PC-3 (cell line): ENCODE measurements at regions not wholly inside any gene's neighbourhood (a gene's known extent, or its start where the extent isn't known, plus 50 kb on each side); places are given as distances from the start of the nearest gene placed in this dataset.
A peak's percentile ranks its signal among the peaks of the same experiment; 100 is the strongest.

Source experiments
- ATAC-seq: fragments of 200-7000 bp; cut with Tn5 transposase; 2 replicates; pipeline ENCODE4 v1.9.1; 2020; ENCODE audit warnings: mild to moderate bottlenecking, moderate library complexity
- BruUV-seq: library from RNA; stranded (reverse); fragments of 400-500 nt; replicated peaks from 2 replicates; lab custom pipeline; 2021; lab: Mats Ljungman, UMichigan
- CTCF ChIA-PET: fragments of 300-600 bp; sonication (Branson Sonifier 250); formaldehyde crosslinking; loops from one replicate; lab custom pipeline; 2022; ENCODE audit warnings: antibody characterized with exemption; lab: Charles Lee
- POLR2A ChIA-PET: fragments of 300-600 bp; sonication (Branson Sonifier 250); formaldehyde crosslinking; loops from one replicate; lab custom pipeline; 2022; ENCODE audit warnings: antibody characterized with exemption; ENCODE audit not compliant: unreplicated experiment; lab: Charles Lee
- DNase-seq: peaks from one replicate; pipeline ENCODE4 v3.0.0-alpha.2; 2015
- H2AFZ ChIP-seq: fragments of 300-600 bp; sonication (generic); 2 replicates; pipeline ENCODE4 v1.6.0; 2016; ENCODE audit warnings: antibody characterized with exemption, low read length
- H3F3A ChIP-seq: fragments of 300-600 bp; sonication (generic); one replicate; pipeline ENCODE4 v1.6.0; 2017; ENCODE audit warnings: antibody characterized with exemption, low read length, control low read depth, mild to moderate bottlenecking; ENCODE audit not compliant: unreplicated experiment
- H3K27ac ChIP-seq: fragments of 300-600 bp; sonication (generic); 2 replicates; pipeline ENCODE4 v1.5.1; 2016; ENCODE audit warnings: mild to moderate bottlenecking, low read length
- H3K27me3 ChIP-seq: fragments of 300-600 bp; sonication (generic); 2 replicates; pipeline ENCODE4 v1.6.1; 2016; ENCODE audit warnings: low read length, mixed read lengths
- H3K36me3 ChIP-seq: fragments of 300-600 bp; sonication (generic); 2 replicates; pipeline ENCODE4 v1.6.1; 2016; ENCODE audit warnings: low read depth, mixed run types, low read length, mixed read lengths
- H3K4me1 ChIP-seq: fragments of 300-600 bp; sonication (generic); 2 replicates; pipeline ENCODE4 v1.5.1; 2016; ENCODE audit warnings: low read length; ENCODE audit not compliant: insufficient read depth
- H3K4me2 ChIP-seq: fragments of 300-600 bp; sonication (generic); 2 replicates; pipeline ENCODE4 v1.6.0; 2016; ENCODE audit warnings: low read length
- H3K4me3 ChIP-seq: fragments of 300-600 bp; sonication (generic); 2 replicates; pipeline ENCODE4 v1.5.1; 2016; ENCODE audit warnings: mild to moderate bottlenecking, low read length, mixed read lengths
- H3K79me2 ChIP-seq: fragments of 300-600 bp; sonication (generic); 2 replicates; pipeline ENCODE4 v1.6.1; 2017; ENCODE audit warnings: low read length, mixed read lengths
- H3K9ac ChIP-seq: fragments of 300-600 bp; sonication (generic); 2 replicates; pipeline ENCODE4 v1.6.0; 2016; ENCODE audit warnings: mild to moderate bottlenecking, low read length
- H3K9me2 ChIP-seq: fragments of 300-600 bp; sonication (generic); replicated peaks from 2 replicates; pipeline ENCODE4 v1.6.1; 2016; ENCODE audit warnings: mixed run types, low read length, mixed read lengths
- H3K9me3 ChIP-seq: fragments of 300-600 bp; sonication (generic); 2 replicates; pipeline ENCODE4 v1.6.1; 2016; ENCODE audit warnings: low read length, mixed read lengths
- H4K20me1 ChIP-seq: fragments of 300-600 bp; sonication (generic); 2 replicates; pipeline ENCODE4 v1.6.1; 2016; ENCODE audit warnings: low read length, mixed read lengths
- CTCF ChIP-seq: fragments of 300-600 bp; sonication (generic); conservative IDR thresholded peaks from 2 replicates; pipeline ENCODE4 v1.5.1; 2017; ENCODE audit warnings: antibody characterized with exemption, low read depth, mild to moderate bottlenecking, low read length
- EZH2 ChIP-seq: fragments of 300-600 bp; sonication (generic); IDR thresholded peaks from one replicate; pipeline ENCODE4 v1.6.1; 2017; ENCODE audit warnings: antibody characterized with exemption, mild to moderate bottlenecking, low read length; ENCODE audit not compliant: unreplicated experiment
- EZH2phosphoT487 ChIP-seq: fragments of 300-600 bp; sonication (generic); IDR thresholded peaks from 2 replicates; pipeline ENCODE4 v1.6.1; 2018; ENCODE audit warnings: mild to moderate bottlenecking, antibody characterized with exemption, low read length, borderline replicate concordance
- intact Hi-C: fragments of 100-400 bp; cut with micrococcal nuclease; formaldehyde crosslinking; loops from 2 replicates; pipeline ENCODE4 v1.9.0; 2023

- Histone ChIP-seq H3K79me2 (no peaks in the 10 kb centered on the region), H3K4me2 (no peak overlapping the region), H3K9ac (no peak overlapping the region), H3K9me2 (no peaks in the 10 kb centered on the region), H4K20me1 (no peaks in the 10 kb centered on the region), H3K27me3 (no peaks in the 10 kb centered on the region), H3K27ac (no peak overlapping the region), H2AFZ (no peak overlapping the region), H3K9me3 (no peaks in the 10 kb centered on the region), H3F3A (no peaks in the 10 kb centered on the region), H3K4me1 (no peaks in the 10 kb centered on the region), H3K4me3 (no peak overlapping the region), H3K36me3 (no peaks in the 10 kb centered on the region)
- no peak for TF ChIP-seq EZH2phosphoT487
- TF ChIP-seq EZH2 = no peak
- TF ChIP-seq CTCF = no peak
- intact Hi-C loops = no loop called here
- BruUV-seq = no TSS peak
- ChIA-PET CTCF (no interaction called here), POLR2A (no interaction called here)
- ATAC-seq = no peak
- DNase-seq = no peak
These were observed 77.1 kb upstream of the TNP1 start for GRCh38 chr2:216936954-216937357.

GRCh38 chr2:216934623-216935022 is 74.8 kb upstream of the TNP1 start:
- H3K9me2 ChIP-seq = no peaks in the 10 kb centered on the region
- intact Hi-C loops = no loop called here
- TF ChIP-seq EZH2phosphoT487 = no peak
- no peak for TF ChIP-seq EZH2
- no TSS peak for BruUV-seq
- no peak for DNase-seq
- H3K9ac ChIP-seq = no peak overlapping the region
- H3K4me1 ChIP-seq = no peaks in the 10 kb centered on the region
- H3K4me2 ChIP-seq = no peak overlapping the region
- no peak overlapping the region for H2AFZ ChIP-seq
- H3K4me3 ChIP-seq = no peak overlapping the region
- no peaks in the 10 kb centered on the region for H3K36me3 ChIP-seq
- H3K79me2 ChIP-seq = no peaks in the 10 kb centered on the region
- H3F3A ChIP-seq = no peaks in the 10 kb centered on the region
- no peaks in the 10 kb centered on the region for H4K20me1 ChIP-seq
- ATAC-seq = no peak
- ChIA-PET CTCF (no interaction called here), POLR2A (no interaction called here)
- H3K27me3 ChIP-seq = no peaks in the 10 kb centered on the region
- no peak overlapping the region for H3K27ac ChIP-seq
- H3K9me3 ChIP-seq = no peaks in the 10 kb centered on the region

- no peaks in the 10 kb centered on the region for H3K9me2 ChIP-seq
- intact Hi-C loops = no loop called here
- POLR2A ChIA-PET = no interaction called here
- H4K20me1 ChIP-seq = no peaks in the 10 kb centered on the region
- H3K4me1 ChIP-seq = no peaks in the 10 kb centered on the region
- BruUV-seq = no TSS peak
- H3K27me3 ChIP-seq = no peaks in the 10 kb centered on the region
- TF ChIP-seq CTCF (no peak), EZH2phosphoT487 (no peak), EZH2 (no peak)
- H3K4me2 ChIP-seq = no peak overlapping the region
- no peaks in the 10 kb centered on the region for H3K36me3 ChIP-seq
- no peaks in the 10 kb centered on the region for H3K79me2 ChIP-seq
- no peak overlapping the region for H3K27ac ChIP-seq
- CTCF ChIA-PET = no interaction called here
- ATAC-seq = no peak
- H3F3A ChIP-seq = no peaks in the 10 kb centered on the region
- H2AFZ ChIP-seq = 0 out of 2 replicates have a peak overlapping the region, but pooled peaks have one; percentile 28
- DNase-seq = no peak
- no peaks in the 10 kb centered on the region for H3K9me3 ChIP-seq
- H3K9ac ChIP-seq = no peak overlapping the region
- H3K4me3 ChIP-seq = no peak overlapping the region
These were observed 74.3 kb upstream of the TNP1 start for GRCh38 chr2:216934151-216934550.
